ENCODE measurements at regions not wholly inside any gene's neighbourhood (a gene's known extent, or its start where the extent isn't known, plus 50 kb on each side); places are given as distances from the start of the nearest gene placed in this dataset.

DNA sequence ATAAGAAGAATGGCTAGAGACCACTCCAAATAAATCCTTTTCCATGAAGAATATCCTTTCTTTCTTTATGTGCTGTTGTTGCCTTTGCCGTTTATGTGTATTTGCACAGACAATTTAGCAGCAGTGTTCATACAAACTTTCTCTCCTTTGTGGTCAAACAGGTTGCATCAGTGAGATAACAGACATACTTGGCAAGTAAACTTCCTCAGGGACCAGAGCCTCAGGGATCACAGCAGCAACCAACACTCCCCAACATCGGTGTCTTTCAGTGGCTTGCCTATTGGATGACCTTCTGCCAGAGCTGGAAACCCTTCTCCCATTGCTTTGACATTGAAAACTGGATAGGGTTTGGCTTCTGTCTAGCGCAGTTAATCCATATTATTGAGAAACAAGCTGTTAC, 252.2 kb downstream of the BTG1 start:
- no peak overlapping the region for H3K27ac Mint-ChIP-seq
- H3K27me3 Mint-ChIP-seq: no peaks in the 10 kb centered on the region
- no peaks in the 10 kb centered on the region for H3K27me3 ChIP-seq (ENCODE audit: control insufficient read depth in 2 of 2, insufficient read depth in 2 of 2, low read length in 2 of 2)
- CTCF ChIA-PET: interaction anchor here (0.7 kb wide), 1 partner anchor 23 kb away, joined by 3 read pairs; no protein-coding TSS in a partner anchor
- H3K9me3 Mint-ChIP-seq: peaks cover 0 to 8% (median 3%) of the 10 kb centered on the region in 11 donors
- DNase-seq: no peak
- H3K4me3 Mint-ChIP-seq: no peak overlapping the region
- POLR2A ChIA-PET: no interaction called here
- H3K36me3 Mint-ChIP-seq: peaks cover 0 to 9% (median 5%) of the 10 kb centered on the region in 5 donors
- no peak for ATAC-seq
- intact Hi-C loops (cut with micrococcal nuclease): loop anchor here in 1 of 2 donors (5.0 kb wide), 1 partner anchor 44 kb away; no protein-coding TSS in a partner anchor
- H3K36me3 ChIP-seq (ENCODE audit: control insufficient read depth in 2 of 3, insufficient read depth in 3 of 3, low read length in 3 of 3): no peaks in the 10 kb centered on the region
- no peaks in the 10 kb centered on the region for H3K9me3 ChIP-seq (ENCODE audit: control insufficient read depth in 2 of 3, low read length in 3 of 3)
- no peak overlapping the region for H3K4me3 ChIP-seq (ENCODE audit: low read length)
- peaks cover 0 to 17% (median 9%) of the 10 kb centered on the region in 7 donors for H3K4me1 Mint-ChIP-seq
- H3K27ac ChIP-seq (ENCODE audit: low read depth, low read length): no peak overlapping the region
- no peaks in the 10 kb centered on the region for H3K4me1 ChIP-seq (ENCODE audit: control insufficient read depth in 2 of 2, insufficient read depth in 2 of 2, low read length in 2 of 2)

- H3K4me1 Mint-ChIP-seq: peaks cover 0 to 22% (median 13%) of the 10 kb centered on the region in 7 donors
- H3K36me3 Mint-ChIP-seq: peaks cover 0 to 6% (median 5%) of the 10 kb centered on the region in 5 donors
- no peak for ATAC-seq
- Histone ChIP-seq H3K9me3 (ENCODE audit: control insufficient read depth in 2 of 3, low read length in 3 of 3) (no peaks in the 10 kb centered on the region), H3K36me3 (ENCODE audit: control insufficient read depth in 2 of 3, insufficient read depth in 3 of 3, low read length in 3 of 3) (no peaks in the 10 kb centered on the region), H3K4me3 (ENCODE audit: low read length) (no peak overlapping the region), H3K27me3 (ENCODE audit: control insufficient read depth in 2 of 2, insufficient read depth in 2 of 2, low read length in 2 of 2) (no peaks in the 10 kb centered on the region), H3K4me1 (ENCODE audit: control insufficient read depth in 2 of 2, insufficient read depth in 2 of 2, low read length in 2 of 2) (no peaks in the 10 kb centered on the region), H3K27ac (ENCODE audit: low read depth, low read length) (no peak overlapping the region)
- POLR2A ChIA-PET: interaction anchor here (3.5 kb wide), 1 partner anchor 15 kb away, joined by 31 read pairs; no protein-coding TSS in a partner anchor
- H3K9me3 Mint-ChIP-seq: peaks cover 0 to 7% (median 3%) of the 10 kb centered on the region in 11 donors
- peaks cover 0 to 3% (median 0%) of the 10 kb centered on the region in 5 donors for H3K27me3 Mint-ChIP-seq
- H3K4me3 Mint-ChIP-seq: no peak overlapping the region
- intact Hi-C loops (cut with micrococcal nuclease): loop anchor here in 1 of 2 donors (5.0 kb wide), 1 partner anchor 45 kb away; no protein-coding TSS in a partner anchor
- no peak for DNase-seq
- peak overlapping the region in 4 of 9 donors; percentile 17 to 74 (median 52) for H3K27ac Mint-ChIP-seq
- CTCF ChIA-PET: interaction anchor here (1.4 kb wide), 1 partner anchor 81 kb away, joined by 4 read pairs; no protein-coding TSS in a partner anchor
Observed at GRCh38 chr12:91892081-91892855, 253.4 kb downstream of the BTG1 start.

GRCh38 chr12:91890742-91891141, 254.9 kb downstream of the BTG1 start:
- no peaks in the 10 kb centered on the region for H3K27me3 ChIP-seq (ENCODE audit: control insufficient read depth in 2 of 2, insufficient read depth in 2 of 2, low read length in 2 of 2)
- intact Hi-C loops (cut with micrococcal nuclease): loop anchor here in 1 of 2 donors (5.0 kb wide), 1 partner anchor 47 kb away; no protein-coding TSS in a partner anchor
- H3K4me3 ChIP-seq (ENCODE audit: low read length): no peak overlapping the region
- Mint-ChIP-seq H3K4me3 (no peak overlapping the region), H3K9me3 (peaks cover 0 to 2% (median 0%) of the 10 kb centered on the region in 11 donors), H3K27me3 (peaks cover 0 to 3% (median 0%) of the 10 kb centered on the region in 5 donors), H3K36me3 (no peaks in the 10 kb centered on the region), H3K4me1 (peaks cover 0 to 18% (median 13%) of the 10 kb centered on the region in 7 donors), H3K27ac (no peak overlapping the region)
- H3K36me3 ChIP-seq (ENCODE audit: control insufficient read depth in 2 of 3, insufficient read depth in 3 of 3, low read length in 3 of 3): no peaks in the 10 kb centered on the region
- ChIA-PET CTCF (interaction anchor here (1.0 to 1.4 kb wide), 2 partner anchors 20 to 79 kb away, joined by 3 to 4 read pairs; no protein-coding TSS in a partner anchor), POLR2A (interaction anchor here (3.5 kb wide), 1 partner anchor 13 kb away, joined by 31 read pairs; no protein-coding TSS in a partner anchor)
- H3K27ac ChIP-seq (ENCODE audit: low read depth, low read length): no peak overlapping the region
- DNase-seq (no peak), ATAC-seq (no peak)
- H3K9me3 ChIP-seq (ENCODE audit: control insufficient read depth in 2 of 3, low read length in 3 of 3): no peaks in the 10 kb centered on the region
- no peaks in the 10 kb centered on the region for H3K4me1 ChIP-seq (ENCODE audit: control insufficient read depth in 2 of 2, insufficient read depth in 2 of 2, low read length in 2 of 2)

DNA sequence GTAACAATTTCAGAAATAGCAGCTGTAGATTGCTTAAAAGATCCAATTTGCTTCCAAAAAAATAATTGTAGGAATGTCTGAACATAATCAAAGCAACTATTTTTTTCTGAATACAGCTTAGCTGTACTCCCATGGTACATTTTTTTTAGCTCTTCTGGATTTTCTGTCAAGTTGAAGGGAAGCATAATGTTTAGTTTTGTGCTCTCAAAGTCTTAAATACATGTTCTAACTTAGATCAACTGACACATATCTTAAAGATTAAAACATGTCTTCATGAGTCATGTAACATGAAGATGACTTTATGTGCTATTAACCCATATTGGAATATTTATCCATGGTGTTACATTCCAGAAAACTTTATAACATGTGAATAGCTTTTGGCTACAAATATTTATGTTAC, 255.7 kb downstream of the BTG1 start:
- H3K27ac Mint-ChIP-seq: peak overlapping the region in 1 of 9 donors; percentile 1
- H3K4me3 Mint-ChIP-seq: no peak overlapping the region
- peaks cover 0 to 2% (median 0%) of the 10 kb centered on the region in 11 donors for H3K9me3 Mint-ChIP-seq
- CTCF ChIA-PET: interaction anchor here (0.8 kb wide), 1 partner anchor 98 kb away, joined by 3 read pairs; no protein-coding TSS in a partner anchor
- Histone ChIP-seq H3K27me3 (ENCODE audit: control insufficient read depth in 2 of 2, insufficient read depth in 2 of 2, low read length in 2 of 2) (no peaks in the 10 kb centered on the region), H3K36me3 (ENCODE audit: control insufficient read depth in 2 of 3, insufficient read depth in 3 of 3, low read length in 3 of 3) (no peaks in the 10 kb centered on the region), H3K4me3 (ENCODE audit: low read length) (no peak overlapping the region), H3K4me1 (ENCODE audit: control insufficient read depth in 2 of 2, insufficient read depth in 2 of 2, low read length in 2 of 2) (no peaks in the 10 kb centered on the region), H3K27ac (ENCODE audit: low read depth, low read length) (no peak overlapping the region), H3K9me3 (ENCODE audit: control insufficient read depth in 2 of 3, low read length in 3 of 3) (no peaks in the 10 kb centered on the region)
- H3K27me3 Mint-ChIP-seq: peaks cover 0 to 3% (median 0%) of the 10 kb centered on the region in 5 donors
- ATAC-seq (no peak), DNase-seq (no peak)
- intact Hi-C loops (cut with micrococcal nuclease): loop anchor here in 1 of 2 donors (5.0 kb wide), 1 partner anchor 47 kb away; no protein-coding TSS in a partner anchor
- POLR2A ChIA-PET: interaction anchor here (0.6 to 3.5 kb wide), 2 partner anchors 12 to 516 kb away, joined by 3 to 31 read pairs; no protein-coding TSS in a partner anchor
- peaks cover 0 to 19% (median 13%) of the 10 kb centered on the region in 7 donors for H3K4me1 Mint-ChIP-seq
- H3K36me3 Mint-ChIP-seq: no peaks in the 10 kb centered on the region

- no peaks in the 10 kb centered on the region for H3K9me3 ChIP-seq (ENCODE audit: control insufficient read depth in 2 of 3, low read length in 3 of 3)
- H3K27me3 ChIP-seq (ENCODE audit: control insufficient read depth in 2 of 2, insufficient read depth in 2 of 2, low read length in 2 of 2): no peaks in the 10 kb centered on the region
- CTCF ChIA-PET: no interaction called here
- peaks cover 0 to 25% (median 13%) of the 10 kb centered on the region in 7 donors for H3K4me1 Mint-ChIP-seq
- DNase-seq (no peak), ATAC-seq (no peak)
- H3K27ac Mint-ChIP-seq: peak overlapping the region in 2 of 9 donors; percentile 1 to 59
- no peak overlapping the region for H3K27ac ChIP-seq (ENCODE audit: low read depth, low read length)
- H3K4me3 ChIP-seq (ENCODE audit: low read length): no peak overlapping the region
- no peaks in the 10 kb centered on the region for H3K36me3 Mint-ChIP-seq
- peaks cover 0 to 2% (median 0%) of the 10 kb centered on the region in 11 donors for H3K9me3 Mint-ChIP-seq
- no peak overlapping the region for H3K4me3 Mint-ChIP-seq
- intact Hi-C loops (cut with micrococcal nuclease): no loop called here
- no peaks in the 10 kb centered on the region for H3K36me3 ChIP-seq (ENCODE audit: control insufficient read depth in 2 of 3, insufficient read depth in 3 of 3, low read length in 3 of 3)
- H3K4me1 ChIP-seq (ENCODE audit: control insufficient read depth in 2 of 2, insufficient read depth in 2 of 2, low read length in 2 of 2): no peaks in the 10 kb centered on the region
- H3K27me3 Mint-ChIP-seq: peaks cover 0 to 3% (median 0%) of the 10 kb centered on the region in 5 donors
- POLR2A ChIA-PET: interaction anchor here (0.6 to 3.5 kb wide), 4 partner anchors 12 to 258 kb away, joined by 3 to 31 read pairs (median 10); no protein-coding TSS in a partner anchor
Observed at GRCh38 chr12:91889059-91889458, 256.6 kb downstream of the BTG1 start.

- H3K4me1 Mint-ChIP-seq: peaks cover 0 to 28% (median 15%) of the 10 kb centered on the region in 7 donors
Observed at GRCh38 chr12:91887957-91888356, 257.7 kb downstream of the BTG1 start.

More at GRCh38 chr12:91887957-91888356, 257.7 kb downstream of the BTG1 start:
- Histone ChIP-seq H3K36me3 (ENCODE audit: control insufficient read depth in 2 of 3, insufficient read depth in 3 of 3, low read length in 3 of 3) (no peaks in the 10 kb centered on the region), H3K4me3 (ENCODE audit: low read length) (no peak overlapping the region), H3K9me3 (ENCODE audit: control insufficient read depth in 2 of 3, low read length in 3 of 3) (no peaks in the 10 kb centered on the region), H3K27me3 (ENCODE audit: control insufficient read depth in 2 of 2, insufficient read depth in 2 of 2, low read length in 2 of 2) (no peaks in the 10 kb centered on the region), H3K27ac (ENCODE audit: low read depth, low read length) (no peak overlapping the region), H3K4me1 (ENCODE audit: control insufficient read depth in 2 of 2, insufficient read depth in 2 of 2, low read length in 2 of 2) (no peaks in the 10 kb centered on the region)
- CTCF ChIA-PET: interaction anchor here (0.9 to 1.9 kb wide), 2 partner anchors 77 to 762 kb away, joined by 3 to 7 read pairs; no protein-coding TSS in a partner anchor
- peaks cover 0 to 3% (median 0%) of the 10 kb centered on the region in 5 donors for H3K27me3 Mint-ChIP-seq
- no peak overlapping the region for H3K4me3 Mint-ChIP-seq
- H3K36me3 Mint-ChIP-seq: no peaks in the 10 kb centered on the region
- H3K9me3 Mint-ChIP-seq: peaks cover 0 to 2% (median 0%) of the 10 kb centered on the region in 11 donors
- POLR2A ChIA-PET: interaction anchor here (0.7 to 3.3 kb wide), 6 partner anchors 9 to 258 kb away, joined by 3 to 18 read pairs (median 4); partner anchors contain the start of gene BTG1
- intact Hi-C loops (cut with micrococcal nuclease): no loop called here
- no peak for DNase-seq
- peak overlapping the region in 3 of 9 donors; percentile 3 to 38 (median 8) for H3K27ac Mint-ChIP-seq
- ATAC-seq: no peak
